HG03521 (cell line): ENCODE measurements at regions not wholly inside any gene's neighbourhood (a gene's known extent, or its start where the extent isn't known, plus 50 kb on each side); places are given as distances from the start of the nearest gene placed in this dataset.
"Not testable (repeated sequence)": the region's sequence is repeated elsewhere in the genome, so short reads cannot be mapped to it uniquely, and the experiment has no call there.

Experiments used
- ATAC-seq: cut with Tn5 transposase; IDR thresholded peaks from one replicate; pipeline ENCODE4 v1.9.1; 2021; ENCODE audit warnings: mild to moderate bottlenecking, moderate library complexity; ENCODE audit not compliant: unreplicated experiment

GRCh38 chr7:115363916-115364315, 442.0 kb downstream of the MDFIC start:
- no peak for ATAC-seq

DNA sequence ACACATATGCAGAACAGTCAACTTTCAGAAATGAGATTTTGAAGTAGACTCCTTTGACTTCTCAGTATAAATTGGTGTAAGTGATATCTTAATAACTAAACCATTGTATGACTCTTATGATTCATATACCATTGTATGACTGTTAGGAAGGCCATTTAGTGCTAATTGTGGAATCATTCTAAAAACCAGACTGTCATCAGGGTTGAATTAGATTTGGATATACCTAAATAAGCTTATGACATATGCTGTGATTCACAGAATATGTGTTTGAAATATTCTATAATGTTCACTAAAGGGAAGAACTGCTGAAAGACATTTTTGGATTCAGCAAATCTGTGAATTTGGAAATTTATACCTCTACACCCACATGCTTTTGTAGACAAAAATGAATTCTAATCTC, 438.1 kb downstream of the MDFIC start:
- no peak for ATAC-seq

- ATAC-seq = no peak
Observed at GRCh38 chr7:115359119-115359518, 437.2 kb downstream of the MDFIC start.

DNA sequence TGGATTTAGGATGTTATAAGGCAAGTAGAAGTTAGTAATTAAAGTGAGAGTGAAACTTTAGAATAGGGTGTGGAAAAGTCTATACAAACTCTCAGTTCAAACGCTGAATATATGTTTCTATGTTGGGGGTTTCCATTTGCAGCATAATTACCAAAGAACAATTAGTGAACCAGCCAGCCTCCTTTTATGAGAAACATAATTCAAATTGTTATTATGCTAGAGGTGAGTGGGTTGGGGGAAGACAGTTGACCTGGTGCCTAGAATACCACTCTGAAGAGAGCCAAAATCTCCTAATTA, 435.8 kb downstream of the MDFIC start:
- ATAC-seq = no peak

GRCh38 chr7:115356999-115357702, 435.3 kb downstream of the MDFIC start:
- ATAC-seq = no peak

GRCh38 chr7:115356139-115356746, 434.3 kb downstream of the MDFIC start:
- ATAC-seq = no peak

DNA sequence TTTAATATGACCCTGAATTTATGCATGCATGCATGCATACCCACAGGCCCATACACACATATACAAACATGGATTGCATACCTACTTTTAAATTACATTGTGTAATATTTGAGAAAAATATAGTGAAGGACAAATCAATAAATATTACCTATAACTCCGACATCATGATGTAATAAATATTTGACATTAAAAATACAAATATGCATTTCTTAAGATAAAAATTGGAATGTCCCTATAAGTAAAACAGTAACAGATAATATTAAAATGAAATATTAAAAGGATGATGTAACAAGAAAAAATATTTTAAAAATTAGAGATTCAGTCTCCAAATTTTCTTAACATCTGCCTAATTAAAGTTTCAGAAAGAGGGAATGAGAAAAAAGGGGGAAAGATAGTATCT, 433.0 kb downstream of the MDFIC start:
- ATAC-seq = no peak

DNA sequence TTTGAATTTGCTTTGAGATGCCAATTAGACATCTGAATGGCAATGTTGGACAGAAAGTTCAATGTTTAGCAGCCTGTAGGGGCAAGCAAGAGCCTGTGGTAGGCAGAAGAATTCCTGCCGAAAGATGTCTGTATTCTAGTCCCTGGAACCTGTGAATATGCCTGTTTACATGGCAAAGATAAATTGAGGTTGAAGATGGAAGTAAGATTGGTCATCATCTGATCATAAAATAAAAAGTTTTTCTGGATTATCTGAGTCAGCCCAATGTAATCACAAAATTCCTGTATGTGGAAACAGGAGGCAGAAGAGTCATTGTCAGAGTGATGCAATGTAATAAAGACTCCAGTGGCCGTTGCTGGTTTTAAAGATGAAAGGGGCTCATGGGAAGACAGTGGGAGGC, 430.5 kb downstream of the MDFIC start:
- no peak for ATAC-seq

- ATAC-seq = no peak
Observed at GRCh38 chr7:115350764-115351163, 428.9 kb downstream of the MDFIC start.

DNA sequence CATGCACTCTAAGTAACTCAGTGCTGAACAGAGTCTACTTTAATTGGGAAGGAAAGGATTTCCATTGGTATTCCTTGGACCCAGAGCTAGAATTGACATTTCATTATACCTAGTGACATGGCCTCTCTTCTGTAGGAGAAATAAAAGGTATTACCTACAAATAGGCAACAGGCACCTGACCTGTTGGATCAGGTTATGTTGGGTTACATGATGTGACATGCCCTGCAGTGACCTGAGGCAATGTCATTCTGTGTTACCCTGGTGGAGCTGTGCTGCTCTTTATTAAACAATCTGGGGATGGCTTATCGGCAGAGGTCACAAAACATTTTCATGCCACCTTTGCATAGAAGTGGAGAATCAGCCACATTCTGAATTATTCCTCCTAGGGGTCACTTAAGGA, 427.7 kb downstream of the MDFIC start:
- no peak for ATAC-seq

DNA sequence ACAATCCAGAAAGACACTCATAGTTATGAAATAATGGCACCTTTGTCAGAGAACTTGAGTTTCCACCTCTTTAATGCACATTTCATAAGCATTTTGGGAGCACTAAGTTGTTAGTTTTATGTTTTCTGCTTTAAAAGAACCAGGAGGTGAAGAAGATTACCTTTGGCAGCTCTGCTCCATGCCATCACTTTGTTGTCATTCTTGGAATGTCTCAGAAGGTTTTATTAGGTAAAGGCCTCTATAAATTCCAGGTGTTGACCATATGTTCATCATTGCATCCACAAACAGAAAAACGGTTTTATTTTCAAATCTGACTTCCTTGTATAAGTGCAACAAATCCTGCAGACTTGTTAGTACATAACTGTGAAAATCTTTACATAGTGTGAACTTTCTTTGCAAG, 424.8 kb downstream of the MDFIC start:
- no peak for ATAC-seq

GRCh38 chr7:115340828-115341227, 418.9 kb downstream of the MDFIC start:
- ATAC-seq = no peak

DNA sequence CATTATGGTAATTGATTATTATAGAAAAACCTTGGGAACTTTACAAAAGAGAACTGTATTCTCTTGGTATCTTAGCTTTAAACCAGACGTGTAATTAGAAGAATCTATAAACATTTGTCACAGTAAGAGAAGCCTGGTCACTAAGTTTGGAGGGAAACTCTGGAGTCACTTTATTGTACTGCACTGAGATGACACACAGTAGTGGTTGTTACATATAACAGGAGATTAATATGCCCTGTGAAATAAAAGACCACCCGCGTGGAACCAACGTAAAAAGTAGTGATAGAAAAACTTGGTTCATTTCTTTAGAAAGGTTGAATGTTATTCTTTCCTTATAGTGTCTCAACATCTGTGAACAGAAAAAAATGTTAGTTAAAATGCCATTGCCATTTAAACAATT, 416.1 kb downstream of the MDFIC start:
- ATAC-seq = no peak

- no peak for ATAC-seq
Observed at GRCh38 chr7:115332691-115333090, 410.8 kb downstream of the MDFIC start.

- no peak for ATAC-seq
Observed at GRCh38 chr7:115329006-115329405, 407.1 kb downstream of the MDFIC start.

DNA sequence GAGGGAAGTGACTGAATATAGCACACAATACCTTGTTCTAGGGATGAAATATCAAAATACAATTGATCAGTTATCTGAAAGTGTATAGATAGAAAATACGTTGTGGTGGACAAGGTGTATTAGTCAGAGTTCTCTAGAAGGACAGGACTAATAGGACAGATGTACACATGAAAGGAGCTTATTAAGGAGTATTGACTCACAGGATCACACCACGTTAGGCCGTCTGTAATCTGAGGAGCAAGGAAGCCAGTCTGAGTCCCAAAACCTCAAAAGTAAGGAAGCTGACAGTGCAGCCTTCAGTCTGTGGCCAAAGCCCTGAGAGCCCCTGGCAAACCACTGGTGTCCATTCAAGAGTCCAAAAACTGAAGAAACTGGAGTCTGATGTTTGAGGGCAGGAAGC, 406.1 kb downstream of the MDFIC start:
- ATAC-seq = no peak

- no peak for ATAC-seq
Observed at GRCh38 chr7:115327326-115327725, 405.4 kb downstream of the MDFIC start.

DNA sequence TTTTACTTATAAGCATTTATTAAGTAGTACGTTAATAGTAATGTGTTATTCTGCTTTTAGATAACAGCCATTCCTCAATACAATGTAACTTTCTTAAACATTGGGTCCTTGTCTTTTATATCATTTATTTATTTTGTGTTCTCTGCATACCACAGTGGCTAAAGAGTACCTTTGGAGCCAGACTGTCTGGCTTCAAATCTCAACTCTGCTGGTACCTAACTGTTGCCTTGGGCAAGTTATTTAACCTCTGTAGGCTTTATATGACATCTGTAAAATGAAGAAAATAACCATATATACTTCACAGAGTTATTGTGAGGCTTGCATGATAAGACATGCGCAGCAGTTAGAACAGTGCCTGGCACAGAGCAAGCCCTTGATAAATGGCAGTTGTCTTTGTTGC, 397.6 kb downstream of the MDFIC start:
- ATAC-seq = no peak

DNA sequence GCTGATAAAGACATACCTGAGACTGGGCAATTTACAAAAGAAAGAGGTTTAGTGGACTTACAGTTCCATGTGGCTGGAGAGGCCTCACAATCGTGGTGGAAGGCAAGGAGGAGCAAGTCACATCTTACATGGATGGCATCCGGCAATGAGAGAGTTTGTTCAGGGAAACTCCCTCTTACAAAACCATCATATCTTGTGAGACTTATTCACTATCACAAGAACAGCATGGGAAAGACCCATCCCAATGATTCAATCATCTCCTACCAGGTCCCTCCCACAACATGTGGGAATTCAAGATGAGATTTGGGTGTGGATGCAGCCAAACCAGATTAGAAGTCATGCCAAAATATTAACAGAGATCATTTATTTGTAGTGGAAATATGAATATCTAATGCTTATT, 388.4 kb downstream of the MDFIC start:
- ATAC-seq = not testable (repeated sequence)

DNA sequence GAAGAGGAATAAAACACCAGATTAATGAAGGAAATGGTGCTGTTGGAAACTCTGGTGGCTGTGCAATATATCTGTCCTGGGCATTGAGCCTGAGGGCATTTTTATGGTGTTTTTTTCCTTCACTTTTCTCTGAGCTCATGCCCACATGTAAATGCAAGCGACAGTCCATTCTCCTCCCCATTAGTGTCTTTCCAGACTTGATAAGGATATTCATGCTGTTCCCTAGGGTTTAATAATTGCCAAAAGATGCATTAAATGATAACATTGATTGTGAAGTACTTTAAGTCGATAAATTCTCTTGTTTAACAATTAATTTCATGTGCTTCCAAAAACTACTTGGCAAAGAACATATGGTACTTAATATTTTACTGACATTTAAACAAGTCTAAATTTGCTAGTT, 384.7 kb downstream of the MDFIC start:
- ATAC-seq = no peak

DNA sequence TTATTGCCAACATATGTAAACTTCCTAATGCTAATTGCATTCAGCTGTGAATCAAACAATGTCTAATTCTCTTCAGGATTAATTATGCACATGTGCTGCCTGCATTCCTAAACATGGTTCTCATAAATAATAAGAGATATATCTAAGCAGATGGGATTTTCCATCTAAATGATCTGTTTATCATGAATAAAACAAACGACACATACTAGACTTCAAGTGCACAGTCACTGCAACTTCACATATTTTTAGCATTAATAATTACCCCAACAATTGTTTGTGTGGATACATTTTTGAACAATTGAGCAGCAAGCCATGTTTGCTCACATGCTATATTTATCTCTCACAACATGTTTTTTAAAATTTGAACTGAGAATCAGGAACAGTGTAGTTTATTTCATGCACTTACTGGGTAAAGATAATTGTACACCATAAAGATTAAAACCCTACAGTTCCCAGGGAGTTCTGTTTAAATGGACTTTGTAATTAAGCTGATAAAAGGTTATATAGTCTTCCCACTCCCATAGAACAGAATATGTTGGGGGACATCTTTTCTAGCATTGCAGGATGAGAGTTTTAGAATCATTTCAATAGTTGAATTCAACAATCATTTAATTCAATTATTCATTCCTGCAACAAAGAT, 378.5 kb downstream of the MDFIC start:
- ATAC-seq = no peak

- no peak for ATAC-seq
Observed at GRCh38 chr7:115299397-115300037, 377.6 kb downstream of the MDFIC start.
